ENCODE measurements at regions not wholly inside any gene's neighbourhood (a gene's known extent, or its start where the extent isn't known, plus 50 kb on each side); places are given as distances from the start of the nearest gene placed in this dataset.

DNA sequence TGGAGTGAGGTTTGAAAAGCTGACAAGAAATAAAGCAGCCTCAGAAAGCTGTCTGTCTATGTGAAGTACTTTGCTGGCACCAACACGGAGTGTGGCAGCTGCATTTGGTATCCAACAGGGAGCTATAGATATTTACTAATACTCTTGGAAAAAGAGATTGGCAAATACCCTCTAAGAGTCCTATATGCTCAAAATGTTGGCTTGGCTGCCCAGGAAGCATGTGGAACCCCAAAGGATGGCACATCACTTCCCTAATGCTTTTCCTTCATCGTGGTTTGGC, 398.3 kb downstream of the TLE4 start:
- TF ChIP-seq CTCF (IDR thresholded peaks at IDR 0.05): no peak
- no peak for TF ChIP-seq POLR2A (IDR thresholded peaks at IDR 0.05)
